G401.6 (cell line): ENCODE measurements at regions not wholly inside any gene's neighbourhood (a gene's known extent, or its start where the extent isn't known, plus 50 kb on each side); places are given as distances from the start of the nearest gene placed in this dataset.
"Not testable (repeated sequence)": the region's sequence is repeated elsewhere in the genome, so short reads cannot be mapped to it uniquely, and the experiment has no call there.

ENCODE experiments used
- FAIRE-seq: peaks from 2 replicates; lab custom pipeline; 2012; peaks lifted over from hg19 to GRCh38; lab: Jason Lieb, UNC

DNA sequence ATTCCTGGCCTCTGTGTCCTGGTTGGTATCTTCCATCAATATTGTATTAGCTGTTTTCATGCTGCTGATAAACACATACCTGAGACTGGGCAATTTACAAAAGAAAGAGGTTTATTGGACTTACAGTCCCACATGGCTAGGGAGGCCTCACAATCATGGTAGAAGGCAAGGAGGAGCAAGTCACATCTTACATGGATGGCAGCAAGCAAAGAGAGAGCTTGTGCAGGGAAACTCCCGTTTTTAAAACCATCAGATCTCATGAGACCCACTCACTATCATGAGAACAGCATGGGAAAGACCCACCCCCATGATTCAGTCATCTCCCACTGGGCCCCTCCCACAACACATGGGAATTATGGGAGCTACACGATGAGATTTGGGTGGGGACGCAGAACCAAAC lies 265.3 kb upstream of the IL12B start:
- FAIRE-seq: not testable (repeated sequence)

DNA sequence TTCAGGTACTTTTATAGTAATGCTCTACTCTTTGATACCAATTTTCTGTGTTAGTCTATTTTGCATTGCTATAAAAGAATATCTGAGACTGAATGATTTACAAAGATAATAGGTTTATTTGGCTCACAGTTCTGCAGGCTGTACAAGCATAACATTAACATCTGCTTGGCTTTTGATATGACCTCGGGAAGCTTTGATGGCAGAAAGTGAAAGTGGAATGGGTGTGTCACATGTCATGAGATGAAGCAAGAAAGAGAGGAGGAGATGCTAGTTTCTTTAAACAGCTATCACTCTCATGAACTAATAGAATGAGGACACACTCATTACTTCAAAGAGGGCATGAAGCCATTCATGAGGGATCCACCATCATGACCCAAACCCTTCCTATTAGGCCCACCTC lies 270.9 kb upstream of the IL12B start:
- no peak for FAIRE-seq

DNA sequence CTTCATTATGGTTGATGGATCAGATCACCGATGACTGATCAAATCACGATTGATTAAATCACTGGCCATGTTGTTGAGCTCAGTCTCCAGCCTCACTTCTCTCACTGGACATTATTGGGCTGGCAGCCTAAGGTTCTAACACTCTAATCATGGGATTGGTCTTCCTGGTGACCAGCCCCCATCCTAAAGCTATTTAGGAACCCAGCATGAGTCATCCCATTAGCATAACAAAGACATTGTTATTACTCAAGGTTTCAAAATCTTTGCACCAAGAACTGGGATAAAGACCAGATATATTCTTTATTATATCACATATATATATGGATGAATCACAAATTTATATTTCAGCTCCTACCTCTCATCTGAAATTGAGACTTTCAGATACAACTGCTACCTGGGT lies 272.1 kb upstream of the IL12B start:
- no peak for FAIRE-seq

DNA sequence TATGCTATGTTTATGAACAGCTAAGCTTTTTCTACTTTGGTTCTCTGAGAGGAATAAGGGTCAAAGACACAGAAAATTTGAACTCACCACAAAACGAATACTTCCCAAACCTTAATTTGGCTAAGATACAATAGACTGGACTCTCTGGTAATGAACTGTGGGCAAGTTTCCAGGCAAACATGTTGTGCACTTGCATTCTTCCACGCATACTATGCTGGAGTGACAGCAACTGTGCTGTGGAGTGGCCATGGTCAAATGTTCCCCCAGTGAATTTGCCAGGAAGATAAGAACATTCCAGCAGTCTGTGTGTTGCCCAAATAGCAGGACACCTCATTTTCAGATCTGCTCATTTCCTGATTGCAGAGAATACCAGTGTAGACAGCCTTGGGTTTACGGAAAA lies 275.3 kb upstream of the IL12B start:
- no peak for FAIRE-seq

DNA sequence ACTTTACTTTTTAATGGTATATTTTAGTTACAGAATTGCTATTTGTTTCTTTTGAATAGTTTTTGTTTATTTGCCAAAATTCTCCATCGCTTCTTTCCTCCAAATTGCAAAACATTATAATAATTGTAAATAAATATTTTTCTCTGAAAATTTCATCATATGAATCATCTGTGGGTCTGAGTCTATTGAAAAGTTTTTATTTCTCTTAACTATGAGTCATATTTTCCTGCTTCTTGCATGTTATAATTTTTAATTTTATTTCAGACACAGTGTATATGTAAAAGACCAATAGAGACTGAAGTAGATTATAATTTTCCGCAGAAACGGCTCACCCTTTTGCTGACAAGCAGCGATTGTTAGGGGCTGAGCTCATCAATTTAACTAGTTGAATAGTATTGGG lies 279.1 kb upstream of the IL12B start:
- FAIRE-seq: no peak

DNA sequence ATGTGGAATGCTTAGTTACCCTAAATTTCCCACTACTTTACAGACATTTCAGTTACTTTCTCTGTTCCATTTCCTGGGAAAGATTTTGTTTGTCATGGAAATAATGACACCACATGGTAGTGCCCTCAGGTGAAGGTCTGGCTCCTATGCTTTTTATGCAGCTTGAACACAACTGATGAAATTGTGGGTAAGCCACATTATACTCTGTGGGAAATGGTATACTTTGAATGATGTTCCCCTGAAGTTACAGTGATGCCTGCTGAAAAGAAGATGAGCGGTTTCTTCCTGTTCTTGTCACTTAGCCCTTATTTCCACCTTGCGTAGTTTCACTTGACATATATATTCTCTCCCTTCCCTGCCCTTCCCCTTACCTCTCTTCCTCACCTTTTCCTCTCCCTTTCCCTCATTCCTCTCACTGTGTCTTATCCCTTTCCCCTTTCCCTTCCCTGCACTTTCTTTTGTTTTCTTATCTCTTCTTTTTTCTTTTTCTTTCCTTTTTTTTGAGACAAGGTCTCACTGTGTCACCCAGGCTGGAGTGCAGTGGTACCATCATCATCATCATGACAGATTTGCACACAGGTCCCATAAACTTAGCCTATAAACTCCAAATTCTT lies 280.8 kb upstream of the IL12B start:
- no peak for FAIRE-seq

DNA sequence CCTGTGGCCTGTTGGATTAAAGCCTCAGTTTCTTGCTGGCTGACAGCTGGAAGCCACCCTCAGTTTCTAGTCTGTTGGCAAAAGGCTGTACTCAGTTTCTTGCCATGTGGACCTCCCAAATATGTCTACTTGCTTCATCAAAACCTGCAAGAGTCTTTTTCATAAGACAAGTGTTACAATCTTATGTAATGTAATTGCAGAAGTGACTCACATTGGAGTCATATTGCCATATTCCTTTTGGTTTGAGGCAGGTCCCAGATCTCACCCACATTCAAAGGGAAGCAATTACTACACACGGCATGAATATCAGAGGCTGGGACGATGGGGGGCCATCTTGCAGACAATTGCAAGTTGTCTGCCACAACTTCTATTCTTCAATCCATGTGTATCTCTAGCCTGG lies 286.7 kb upstream of the IL12B start:
- no peak for FAIRE-seq

DNA sequence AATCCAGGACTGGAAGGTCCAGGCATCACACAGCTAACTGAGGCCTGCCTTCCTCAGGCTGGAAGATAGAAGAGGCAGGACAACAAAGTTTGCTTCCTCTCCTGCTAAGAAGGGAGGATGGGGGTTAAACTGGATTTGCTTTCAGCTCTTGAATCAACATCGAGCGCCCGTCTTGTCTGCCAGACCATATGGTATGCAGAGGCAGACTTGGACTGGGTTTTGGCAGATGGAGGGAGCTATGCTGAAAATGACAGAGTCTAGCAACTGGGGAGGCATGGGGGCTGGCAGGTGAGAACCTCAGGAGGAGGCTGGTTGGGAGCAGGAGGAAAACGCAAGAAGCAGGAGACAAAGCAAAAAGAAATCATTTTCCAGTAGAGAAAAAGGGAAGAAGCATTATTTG lies 289.5 kb upstream of the IL12B start:
- FAIRE-seq: no peak

DNA sequence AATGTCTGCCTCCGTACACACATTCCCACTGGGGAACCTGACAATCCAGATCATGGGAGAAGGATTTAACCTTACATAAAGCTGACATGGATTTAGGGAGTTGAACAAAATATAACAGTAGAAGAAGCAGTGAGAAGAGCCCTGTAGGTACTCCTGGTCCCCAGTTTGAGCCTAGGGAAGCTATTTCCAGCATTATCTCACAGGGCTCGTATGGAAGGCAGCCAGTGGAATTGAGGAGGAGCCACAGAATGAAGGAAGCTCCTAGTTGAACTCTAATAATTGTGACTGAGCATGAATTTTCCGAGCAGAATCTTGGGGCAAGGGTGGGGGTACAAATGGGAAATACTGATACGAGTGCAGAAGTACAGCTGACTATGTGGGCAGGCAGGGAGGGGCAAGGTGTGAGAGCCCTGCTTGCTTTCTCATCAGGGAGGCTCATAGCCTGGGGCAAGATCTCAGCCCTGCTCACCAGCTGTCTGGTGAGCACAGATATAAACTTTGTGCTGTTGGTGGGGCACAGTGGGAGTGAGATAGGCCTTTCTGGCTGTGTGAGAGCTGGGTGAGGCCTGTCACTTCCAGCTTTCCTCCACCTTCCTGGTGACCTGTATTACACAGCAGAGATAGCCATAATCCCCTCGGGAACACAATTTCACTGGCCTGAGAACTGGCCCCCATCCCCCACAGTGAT lies 290.7 kb upstream of the IL12B start:
- no peak for FAIRE-seq

DNA sequence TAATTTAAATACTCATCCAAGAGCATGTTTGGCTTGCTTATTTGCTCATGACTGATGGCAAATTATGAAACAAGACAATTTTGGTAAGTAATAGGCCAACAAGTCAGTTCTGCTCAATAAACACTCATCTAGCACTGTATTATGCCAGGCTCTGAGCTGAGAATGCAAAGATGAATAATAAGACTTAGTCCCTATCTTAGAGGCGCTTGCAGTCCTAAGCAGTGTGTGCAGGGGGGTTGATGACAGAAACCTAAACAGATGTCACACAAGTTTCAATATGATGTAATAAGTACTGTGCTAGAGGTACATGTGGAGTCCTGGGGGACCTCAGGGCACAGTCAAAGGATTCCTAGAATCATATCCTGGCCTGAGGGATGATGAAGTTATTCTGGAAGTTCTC lies 287.6 kb upstream of the ADRA1B start:
- FAIRE-seq: no peak

DNA sequence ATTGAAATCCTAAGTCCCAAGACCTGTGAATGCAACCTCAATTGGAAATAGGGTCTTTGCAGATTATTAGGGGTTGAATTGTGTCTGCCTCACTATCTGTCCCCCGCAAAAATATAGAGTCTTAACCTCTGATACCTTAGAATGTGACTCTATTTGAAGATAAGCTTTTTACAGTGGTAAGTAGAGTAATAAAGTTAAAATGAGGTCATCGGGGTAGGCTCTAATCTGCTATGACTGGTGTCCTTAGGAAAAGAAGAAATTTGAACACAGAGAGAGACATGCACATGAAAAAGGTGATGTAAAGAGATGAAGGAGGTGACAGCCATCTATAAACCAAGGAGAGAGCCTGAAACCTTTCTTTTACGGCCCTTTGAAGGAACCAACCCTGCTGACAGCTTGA lies 287.1 kb upstream of the ADRA1B start:
- FAIRE-seq: no peak

DNA sequence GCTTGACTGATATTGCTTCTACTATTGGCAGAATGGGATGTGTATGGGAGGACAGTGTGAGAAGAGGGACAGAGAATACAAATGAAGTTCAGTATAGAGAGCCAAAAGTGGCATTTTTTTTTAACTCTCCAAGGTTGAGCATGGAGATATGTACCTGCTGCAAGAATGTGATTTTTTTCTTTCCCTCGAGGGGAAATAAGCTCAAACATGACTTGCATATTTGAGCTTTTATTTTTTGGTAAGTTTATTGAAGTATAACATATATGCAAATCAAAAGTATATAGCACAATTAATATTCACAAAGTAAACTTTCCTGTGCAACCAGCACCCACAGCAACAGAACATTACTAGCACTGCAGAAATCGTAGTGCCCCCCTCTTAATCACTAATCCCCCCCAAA lies 285.7 kb upstream of the ADRA1B start:
- FAIRE-seq: no peak

DNA sequence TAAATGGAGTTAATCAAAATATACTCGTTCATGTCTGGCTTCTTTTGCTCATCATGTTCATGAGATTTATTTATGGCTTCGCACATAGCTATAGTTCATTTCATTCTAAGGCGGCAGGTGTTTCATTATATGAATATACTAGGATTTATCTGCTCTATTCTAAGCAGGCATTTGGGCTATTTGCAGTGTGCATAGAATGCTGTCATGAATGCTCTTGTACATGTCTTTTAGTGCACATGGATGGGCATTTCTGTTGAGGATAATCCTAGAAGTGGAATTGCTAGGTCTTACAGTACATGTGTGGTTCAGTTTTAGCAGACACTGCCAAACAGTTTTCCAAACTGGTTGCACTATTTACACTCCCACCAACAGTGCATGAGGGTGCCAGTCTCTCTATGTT lies 285.3 kb upstream of the ADRA1B start:
- no peak for FAIRE-seq

DNA sequence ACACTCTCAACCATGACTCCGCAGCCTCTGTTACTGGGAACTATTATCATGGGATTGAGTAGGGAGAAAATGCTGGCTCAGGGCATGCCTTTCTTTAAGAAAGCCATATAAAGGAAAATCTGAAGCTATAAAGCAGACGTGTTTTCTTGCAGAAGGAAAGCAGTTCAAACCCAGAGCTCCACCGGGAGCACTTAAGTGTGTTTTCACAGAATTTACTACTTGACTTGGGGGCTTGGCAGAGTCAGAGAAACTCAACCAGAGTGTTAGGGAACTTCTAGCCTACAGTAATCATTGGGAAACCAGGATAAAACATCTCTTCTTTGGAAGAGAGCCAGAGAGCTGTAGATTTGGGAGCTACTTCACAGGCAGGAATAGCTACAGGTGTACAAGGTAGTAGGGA lies 283.4 kb upstream of the ADRA1B start:
- FAIRE-seq: no peak

DNA sequence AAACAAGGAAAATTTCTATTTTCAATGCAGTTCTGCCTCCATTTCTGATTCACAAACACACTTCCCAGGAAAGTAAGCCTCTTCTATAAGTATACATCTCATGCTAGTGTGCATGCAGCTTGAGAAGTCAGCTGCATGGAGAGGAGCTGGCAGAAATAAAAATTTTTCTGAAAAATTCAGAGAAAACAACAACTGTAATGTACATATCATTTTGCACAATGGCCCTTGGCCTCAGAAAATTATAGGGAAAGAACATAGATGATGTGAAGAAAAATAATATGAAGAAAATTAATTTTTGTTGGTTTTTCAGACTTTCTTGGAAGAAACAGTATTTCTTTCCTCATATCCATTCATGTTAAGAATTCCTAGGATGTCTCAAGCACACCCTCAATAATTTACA lies 277.8 kb upstream of the ADRA1B start:
- no peak for FAIRE-seq

DNA sequence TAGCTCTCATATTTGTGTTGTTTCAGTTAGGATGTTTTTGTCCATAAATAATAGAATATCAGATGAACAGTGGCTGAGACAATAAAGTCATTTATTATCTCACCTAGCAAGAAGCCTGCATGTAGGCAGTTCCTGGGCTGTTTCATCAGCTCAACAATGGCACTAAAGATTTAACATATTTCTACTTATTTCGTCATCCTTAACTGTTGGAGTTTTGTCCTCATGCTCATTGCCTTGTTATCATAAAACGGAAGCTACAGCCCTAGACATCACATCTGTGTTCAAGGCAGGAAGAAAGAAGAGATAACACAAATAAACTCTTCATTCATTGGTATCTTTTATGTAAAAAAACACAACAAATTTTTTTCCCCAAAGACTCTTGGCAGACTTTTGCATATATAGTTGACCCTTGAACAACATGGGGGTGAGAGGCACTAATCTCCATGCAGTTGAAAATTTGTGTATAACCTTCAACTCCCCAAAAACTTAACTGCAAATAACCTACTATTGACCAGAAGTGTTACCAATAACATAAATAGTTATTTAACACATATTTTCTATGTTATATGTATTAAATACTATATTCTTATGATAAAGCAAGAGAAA lies 277.2 kb upstream of the ADRA1B start:
- FAIRE-seq: no peak

DNA sequence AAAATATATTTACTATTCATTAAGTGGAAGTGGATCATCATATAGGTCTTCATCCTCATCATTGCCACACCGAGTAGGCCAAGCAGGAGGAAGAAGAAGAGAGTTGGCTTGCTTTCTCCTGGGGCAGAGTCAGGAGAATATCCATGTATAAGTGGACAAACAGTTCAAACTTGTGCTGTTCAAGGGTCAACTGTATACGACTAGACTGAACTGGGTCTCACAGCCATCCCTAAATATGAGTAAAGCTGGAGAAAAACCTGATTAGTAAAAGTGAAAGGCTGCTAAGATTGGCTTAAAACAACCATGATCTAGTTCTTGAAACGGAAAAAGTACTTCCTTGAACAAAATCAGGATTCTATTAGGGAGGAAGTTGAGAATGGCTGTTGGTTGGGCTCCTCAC lies 276.7 kb upstream of the ADRA1B start:
- FAIRE-seq: no peak

DNA sequence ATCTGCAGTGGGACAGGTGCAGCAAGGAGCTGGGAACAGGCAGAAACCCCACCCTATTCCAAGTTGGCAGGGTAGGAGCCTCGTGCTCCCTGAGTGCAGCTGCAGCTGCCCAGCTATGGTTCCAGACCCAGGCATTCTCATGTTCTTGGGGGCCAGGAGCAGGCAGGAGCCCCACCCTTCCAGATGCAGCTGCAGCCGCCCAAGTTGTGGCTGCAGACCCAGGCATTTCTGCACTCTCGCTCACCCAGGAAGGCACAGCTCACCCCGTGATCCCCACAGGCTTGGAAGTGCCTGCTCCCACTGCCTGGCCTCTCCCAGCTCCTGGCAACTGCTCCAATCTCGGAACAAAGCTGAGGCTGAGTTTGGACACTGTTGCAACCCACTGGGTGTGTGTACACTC lies 275.8 kb upstream of the ADRA1B start:
- FAIRE-seq: no peak

DNA sequence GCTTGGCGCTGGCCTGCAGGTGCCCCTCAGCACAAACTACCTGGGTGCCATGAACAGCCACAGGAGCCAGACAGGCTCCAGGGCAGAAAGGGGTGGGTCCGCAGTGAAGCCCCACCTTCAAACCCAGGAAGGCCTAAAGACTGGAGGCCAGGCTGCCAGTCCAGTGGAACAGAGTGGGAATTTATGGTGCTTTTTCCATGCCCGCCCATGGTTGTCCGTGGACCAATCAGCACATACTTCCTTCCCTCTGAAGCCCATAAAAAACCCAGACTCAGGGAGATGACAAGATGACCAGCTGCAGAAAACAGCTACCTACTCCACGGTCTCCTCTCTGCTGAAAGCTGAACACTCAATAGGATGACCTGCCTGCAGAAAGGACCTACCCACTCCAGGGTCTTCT lies 275.4 kb upstream of the ADRA1B start:
- no peak for FAIRE-seq

DNA sequence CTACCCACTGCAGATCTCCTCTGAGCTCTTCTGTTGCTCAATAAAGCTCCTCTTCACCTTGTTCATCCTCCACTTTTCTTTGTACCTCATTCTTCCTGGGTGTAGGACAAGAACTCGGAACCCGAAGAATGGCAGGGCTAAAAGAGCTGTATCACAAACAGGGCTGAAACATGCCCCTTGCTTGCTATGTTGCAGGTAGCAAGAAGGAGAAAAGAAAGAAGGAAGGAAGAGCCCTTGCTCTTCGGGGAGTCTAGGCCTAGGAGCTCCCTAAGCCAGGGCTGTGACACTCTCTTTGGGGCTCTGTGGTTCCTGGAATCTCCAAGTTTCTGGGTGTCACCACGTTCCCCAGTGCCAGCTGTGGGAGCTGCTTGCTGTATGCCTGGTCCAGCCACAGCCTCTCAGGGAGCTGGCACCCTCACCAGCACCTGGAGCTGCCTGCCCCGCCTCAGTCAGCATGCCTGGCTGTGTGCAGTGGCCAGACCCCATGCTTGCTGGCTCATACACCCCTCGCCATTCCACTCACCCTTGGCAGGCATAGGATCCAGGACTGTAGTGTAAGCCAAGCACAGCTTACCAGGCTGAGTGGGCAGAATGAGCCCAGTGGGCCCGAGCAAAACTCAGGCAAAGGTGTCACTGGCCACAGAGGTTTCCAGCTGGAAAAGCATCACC lies 274.8 kb upstream of the ADRA1B start:
- no peak for FAIRE-seq

DNA sequence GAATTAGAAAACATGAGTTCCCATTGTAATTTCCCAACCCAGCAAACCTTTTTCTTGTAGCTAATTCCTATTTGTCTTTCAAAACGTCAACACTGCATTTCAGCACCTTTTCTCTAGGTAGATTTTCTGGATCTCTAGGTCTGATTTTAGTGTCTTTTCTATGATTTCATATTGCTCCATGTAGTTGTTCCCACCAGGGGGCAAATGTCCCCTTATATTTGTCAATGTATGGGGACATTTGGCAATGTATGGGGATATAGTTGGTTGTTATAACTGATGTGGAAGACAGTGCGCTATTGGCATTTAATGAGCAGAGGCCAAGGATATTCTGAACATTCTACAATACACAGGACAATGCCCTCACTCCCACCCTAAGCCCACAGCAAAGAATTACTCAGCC lies 273.9 kb upstream of the ADRA1B start:
- FAIRE-seq: no peak

DNA sequence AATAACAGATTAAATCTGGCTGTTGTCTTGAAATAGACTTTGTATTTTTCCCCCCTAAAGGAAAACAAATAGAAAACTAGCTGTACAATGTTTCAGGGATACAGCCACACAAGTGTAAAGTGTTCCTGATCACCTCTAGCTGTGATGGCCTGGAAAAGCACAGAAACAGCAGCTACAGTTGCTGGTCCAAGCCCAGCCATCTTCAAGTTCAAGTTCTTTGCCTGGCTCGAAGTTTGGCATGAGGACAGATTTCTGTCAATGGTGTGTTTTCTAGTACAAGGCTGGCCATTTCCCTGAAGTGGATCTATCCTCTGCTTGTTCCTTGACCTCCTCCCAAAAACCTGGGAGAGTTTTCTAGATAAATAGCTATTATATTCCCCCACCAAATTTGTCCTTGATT lies 272.2 kb upstream of the ADRA1B start:
- no peak for FAIRE-seq

DNA sequence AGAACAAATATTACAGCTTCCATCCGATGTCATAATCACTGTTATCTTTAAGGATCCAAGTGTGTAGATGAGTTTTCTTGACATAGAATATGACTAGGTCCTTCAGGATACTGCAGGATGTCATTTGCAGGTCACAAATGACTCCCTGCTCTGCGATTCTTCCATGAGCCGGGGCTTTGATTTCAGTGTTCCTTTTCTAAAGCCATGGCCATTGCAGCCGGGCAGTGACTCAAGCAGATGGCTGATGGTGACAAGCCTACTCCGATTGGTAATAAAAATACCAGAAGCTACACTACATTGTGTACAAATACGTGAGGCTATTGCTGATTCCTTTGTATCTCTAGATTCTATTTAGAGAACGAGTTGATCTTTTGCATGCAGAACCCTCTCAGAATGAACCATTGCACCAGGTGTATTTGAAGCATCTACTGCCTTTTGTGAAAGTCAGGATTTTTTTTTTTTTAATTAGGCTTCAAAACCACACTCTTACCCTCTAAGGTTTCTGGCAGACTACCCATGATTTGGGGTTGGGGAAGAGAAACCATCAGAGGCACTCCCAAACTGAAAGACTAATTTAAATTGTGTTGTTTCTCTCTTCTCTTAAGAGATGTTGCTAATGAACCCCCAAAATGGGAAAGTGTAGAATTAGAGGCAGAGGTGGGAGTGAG lies 271.0 kb upstream of the ADRA1B start:
- FAIRE-seq: no peak
